ENCODE measurements at regions not wholly inside any gene's neighbourhood (a gene's known extent, or its start where the extent isn't known, plus 50 kb on each side); places are given as distances from the start of the nearest gene placed in this dataset.
A peak's percentile ranks its signal among the peaks of the same experiment; 100 is the strongest.

GRCh38 chrX:10747975-10748374, 127.6 kb upstream of the MID1 start:
- DNase-seq (ENCODE audit: low spot score): no peak

GRCh38 chrX:10749113-10749512, 128.7 kb upstream of the MID1 start:
- no peak for DNase-seq (ENCODE audit: low spot score)

- DNase-seq (ENCODE audit: low spot score): no peak
Observed at GRCh38 chrX:10750581-10750980, 130.2 kb upstream of the MID1 start.

GRCh38 chrX:10753116-10753515, 132.7 kb upstream of the MID1 start:
- no peak for DNase-seq (ENCODE audit: low spot score)

- no peak for DNase-seq (ENCODE audit: low spot score)
Observed at GRCh38 chrX:10754445-10754844, 134.1 kb upstream of the MID1 start.

GRCh38 chrX:10755439-10756334, 135.3 kb upstream of the MID1 start:
- peak; percentile 76 for DNase-seq (ENCODE audit: low spot score)

- DNase-seq (ENCODE audit: low spot score): peak; percentile 80
Observed at GRCh38 chrX:10756441-10756840, 136.1 kb upstream of the MID1 start.

- DNase-seq (ENCODE audit: low spot score): no peak
Observed at GRCh38 chrX:10759141-10759799, 138.9 kb upstream of the MID1 start.

GRCh38 chrX:10761447-10761846, 141.1 kb upstream of the MID1 start:
- DNase-seq (ENCODE audit: low spot score): no peak

GRCh38 chrX:10769195-10769594, 148.8 kb upstream of the MID1 start:
- peak; percentile 58 for DNase-seq (ENCODE audit: low spot score)

- DNase-seq (ENCODE audit: low spot score): no peak
Observed at GRCh38 chrX:10769696-10770619, 149.6 kb upstream of the MID1 start.

GRCh38 chrX:10773318-10773717, 152.9 kb upstream of the MID1 start:
- no peak for DNase-seq (ENCODE audit: low spot score)

- no peak for DNase-seq (ENCODE audit: low spot score)
Observed at GRCh38 chrX:10781847-10782530, 161.6 kb upstream of the MID1 start.

- DNase-seq (ENCODE audit: low spot score): no peak
Observed at GRCh38 chrX:10783451-10783995, 163.1 kb upstream of the MID1 start.

- DNase-seq (ENCODE audit: low spot score): no peak
Observed at GRCh38 chrX:10787264-10787663, 166.9 kb upstream of the MID1 start.

- no peak for DNase-seq (ENCODE audit: low spot score)
Observed at GRCh38 chrX:10794203-10794630, 173.8 kb upstream of the MID1 start.

- no peak for DNase-seq (ENCODE audit: low spot score)
Observed at GRCh38 chrX:10795721-10796120, 175.3 kb upstream of the MID1 start.

GRCh38 chrX:10797466-10797865, 177.1 kb upstream of the MID1 start:
- no peak for DNase-seq (ENCODE audit: low spot score)

GRCh38 chrX:10798041-10798440, 177.7 kb upstream of the MID1 start:
- DNase-seq (ENCODE audit: low spot score): no peak

GRCh38 chrX:10800796-10801195, 180.4 kb upstream of the MID1 start:
- no peak for DNase-seq (ENCODE audit: low spot score)

GRCh38 chrX:10811111-10811510, 190.7 kb upstream of the MID1 start:
- no peak for DNase-seq (ENCODE audit: low spot score)

Measured in A172 (cell line).